OCI-LY7 (cell line): ENCODE measurements at regions not wholly inside any gene's neighbourhood (a gene's known extent, or its start where the extent isn't known, plus 50 kb on each side); places are given as distances from the start of the nearest gene placed in this dataset.

Experiments used
- BruUV-seq: library from RNA; stranded (reverse); fragments of 400-500 nt; replicated peaks from 2 replicates; lab custom pipeline; 2021; lab: Mats Ljungman, UMichigan
- CTCF ChIA-PET: fragments of 300-600 bp; sonication (Branson Sonifier 250); formaldehyde crosslinking; loops from one replicate; lab custom pipeline; 2022; ENCODE audit warnings: antibody characterized with exemption; ENCODE audit not compliant: unreplicated experiment; lab: Charles Lee
- POLR2A ChIA-PET: fragments of 300-600 bp; sonication (Branson Sonifier 250); formaldehyde crosslinking; loops from one replicate; lab custom pipeline; 2022; ENCODE audit warnings: antibody characterized with exemption; lab: Charles Lee
- DNase-seq: peaks from one replicate; pipeline ENCODE4 v3.0.0-alpha.2; 2015; ENCODE audit warnings: low spot score
- H2AFZ ChIP-seq: fragments of 200-600 bp; sonication (generic), shearing (Covaris generic); 2 replicates; pipeline ENCODE4 v1.6.1; 2014; ENCODE audit warnings: mild to moderate bottlenecking, antibody characterized with exemption, low read length, moderate library complexity
- H3K27ac ChIP-seq: fragments of 200-600 bp; sonication (generic); 2 replicates; pipeline ENCODE4 v1.5.1; 2014; ENCODE audit warnings: mixed run types, low read depth, mild to moderate bottlenecking, moderate library complexity, low read length, inconsistent platforms; ENCODE audit not compliant: poor library complexity, severe bottlenecking
- H3K36me3 ChIP-seq: fragments of 200-600 bp; sonication (generic); 2 replicates; pipeline ENCODE4 v1.6.1; 2014; ENCODE audit warnings: mild to moderate bottlenecking, antibody characterized with exemption, low read length, moderate library complexity, mixed read lengths; ENCODE audit not compliant: insufficient read depth
- H3K4me1 ChIP-seq: fragments of 200-600 bp; sonication (generic); 2 replicates; pipeline ENCODE4 v1.5.1; 2014; ENCODE audit warnings: mild to moderate bottlenecking, low read length; ENCODE audit not compliant: insufficient read depth, poor library complexity, severe bottlenecking
- H3K4me2 ChIP-seq: fragments of 200-600 bp; sonication (generic); 2 replicates; pipeline ENCODE4 v1.6.1; 2014; ENCODE audit warnings: mild to moderate bottlenecking, low read length
- H3K4me3 ChIP-seq: fragments of 200-600 bp; sonication (generic); 2 replicates; pipeline ENCODE4 v1.5.1; 2014; ENCODE audit warnings: mild to moderate bottlenecking, low read depth, low read length; ENCODE audit not compliant: poor library complexity, severe bottlenecking
- H3K79me2 ChIP-seq: fragments of 200-600 bp; sonication (generic); 2 replicates; pipeline ENCODE4 v1.6.1; 2016; ENCODE audit warnings: low read depth, mild to moderate bottlenecking, low read length, moderate library complexity, mixed read lengths; ENCODE audit not compliant: insufficient read depth
- H3K9me2 ChIP-seq: fragments of 200-600 bp; sonication (generic); 2 replicates; pipeline ENCODE4 v1.6.1; 2016; ENCODE audit warnings: mild to moderate bottlenecking, low read length, mixed read lengths; ENCODE audit not compliant: insufficient read depth
- H3K9me3 ChIP-seq: fragments of 200-600 bp; sonication (generic); 2 replicates; pipeline ENCODE4 v1.6.1; 2014; ENCODE audit warnings: mild to moderate bottlenecking, mixed run types, low read length, mixed read lengths
- H4K20me1 ChIP-seq: fragments of 200-600 bp; sonication (generic); 2 replicates; pipeline ENCODE4 v1.6.1; 2014; ENCODE audit warnings: mild to moderate bottlenecking, antibody characterized with exemption, low read length, moderate library complexity, mixed read lengths; ENCODE audit not compliant: insufficient read depth
- CTCF ChIP-seq: fragments of 200-600 bp; sonication (generic); conservative IDR thresholded peaks from 2 replicates; pipeline ENCODE4 v1.5.1; 2014; ENCODE audit warnings: mild to moderate bottlenecking, antibody characterized with exemption, low read length, moderate library complexity, mixed read lengths
- EZH2phosphoT487 ChIP-seq: fragments of 200-600 bp; sonication (generic); IDR thresholded peaks from 2 replicates; pipeline ENCODE4 v1.6.1; 2018; ENCODE audit warnings: low read depth, borderline replicate concordance, mild to moderate bottlenecking, mixed run types, antibody characterized with exemption, low read length, moderate library complexity, mixed read lengths
- intact Hi-C: fragments of 100-400 bp; cut with micrococcal nuclease; formaldehyde crosslinking; loops from one replicate; pipeline ENCODE4 v1.10.0; 2022; ENCODE audit not compliant: unreplicated experiment

GRCh38 chr5:103450333-103451061 is 112.1 kb downstream of the NUDT12 start:
- H3K36me3 ChIP-seq = no peaks in the 10 kb centered on the region
- H2AFZ ChIP-seq = no peak overlapping the region
- TF ChIP-seq EZH2phosphoT487 (no peak), CTCF (no peak)
- no peaks in the 10 kb centered on the region for H3K9me3 ChIP-seq
- no peaks in the 10 kb centered on the region for H3K4me1 ChIP-seq
- no TSS peak for BruUV-seq
- ChIA-PET CTCF (no interaction called here), POLR2A (no interaction called here)
- H4K20me1 ChIP-seq = no peaks in the 10 kb centered on the region
- no peaks in the 10 kb centered on the region for H3K9me2 ChIP-seq
- H3K27ac ChIP-seq = no peak overlapping the region
- DNase-seq = no peak
- H3K79me2 ChIP-seq = no peaks in the 10 kb centered on the region
- intact Hi-C loops = no loop called here
- H3K4me3 ChIP-seq = no peak overlapping the region
- H3K4me2 ChIP-seq = no peak overlapping the region

GRCh38 chr5:103446813-103447212 is 115.8 kb downstream of the NUDT12 start:
- no peaks in the 10 kb centered on the region for H3K9me2 ChIP-seq
- H3K4me3 ChIP-seq = no peak overlapping the region
- ChIA-PET POLR2A (no interaction called here), CTCF (no interaction called here)
- no peaks in the 10 kb centered on the region for H3K4me1 ChIP-seq
- no peak overlapping the region for H3K27ac ChIP-seq
- no peaks in the 10 kb centered on the region for H3K79me2 ChIP-seq
- intact Hi-C loops = no loop called here
- TF ChIP-seq EZH2phosphoT487 (no peak), CTCF (no peak)
- no peak overlapping the region for H2AFZ ChIP-seq
- no peaks in the 10 kb centered on the region for H3K9me3 ChIP-seq
- BruUV-seq = no TSS peak
- no peaks in the 10 kb centered on the region for H4K20me1 ChIP-seq
- DNase-seq = no peak
- no peak overlapping the region for H3K4me2 ChIP-seq
- no peaks in the 10 kb centered on the region for H3K36me3 ChIP-seq

- Histone ChIP-seq H3K9me2 (no peaks in the 10 kb centered on the region), H3K4me1 (no peaks in the 10 kb centered on the region), H3K9me3 (no peaks in the 10 kb centered on the region), H3K27ac (no peak overlapping the region), H3K4me3 (no peak overlapping the region), H3K4me2 (no peak overlapping the region), H3K79me2 (no peaks in the 10 kb centered on the region), H2AFZ (no peak overlapping the region), H3K36me3 (no peaks in the 10 kb centered on the region), H4K20me1 (no peaks in the 10 kb centered on the region)
- ChIA-PET POLR2A (no interaction called here), CTCF (no interaction called here)
- DNase-seq = no peak
- no TSS peak for BruUV-seq
- TF ChIP-seq EZH2phosphoT487 = no peak
- no peak for TF ChIP-seq CTCF
- intact Hi-C loops = no loop called here
These were observed 117.1 kb downstream of the NUDT12 start for GRCh38 chr5:103445426-103446035.
